T-helper 2 cell treated with Interferon-gamma antibody and Interleukin-4, amounts not matched to agents 100 ng/mL and 5 ng/mL, for 36 hours (primary cell): ENCODE measurements at regions not wholly inside any gene's neighbourhood (a gene's known extent, or its start where the extent isn't known, plus 50 kb on each side); places are given as distances from the start of the nearest gene placed in this dataset.
"Not testable (repeated sequence)": the region's sequence is repeated elsewhere in the genome, so short reads cannot be mapped to it uniquely, and the experiment has no call there.

Experiments used
- intact Hi-C: fragments of 100-400 bp; cut with micrococcal nuclease; formaldehyde crosslinking; loops from one replicate; pipeline ENCODE4 v1.15.1; 2023

- intact Hi-C loops, result no loop called here
Observed at GRCh38 chr3:102297072-102297658, 137.7 kb upstream of the ZPLD1 start.

DNA sequence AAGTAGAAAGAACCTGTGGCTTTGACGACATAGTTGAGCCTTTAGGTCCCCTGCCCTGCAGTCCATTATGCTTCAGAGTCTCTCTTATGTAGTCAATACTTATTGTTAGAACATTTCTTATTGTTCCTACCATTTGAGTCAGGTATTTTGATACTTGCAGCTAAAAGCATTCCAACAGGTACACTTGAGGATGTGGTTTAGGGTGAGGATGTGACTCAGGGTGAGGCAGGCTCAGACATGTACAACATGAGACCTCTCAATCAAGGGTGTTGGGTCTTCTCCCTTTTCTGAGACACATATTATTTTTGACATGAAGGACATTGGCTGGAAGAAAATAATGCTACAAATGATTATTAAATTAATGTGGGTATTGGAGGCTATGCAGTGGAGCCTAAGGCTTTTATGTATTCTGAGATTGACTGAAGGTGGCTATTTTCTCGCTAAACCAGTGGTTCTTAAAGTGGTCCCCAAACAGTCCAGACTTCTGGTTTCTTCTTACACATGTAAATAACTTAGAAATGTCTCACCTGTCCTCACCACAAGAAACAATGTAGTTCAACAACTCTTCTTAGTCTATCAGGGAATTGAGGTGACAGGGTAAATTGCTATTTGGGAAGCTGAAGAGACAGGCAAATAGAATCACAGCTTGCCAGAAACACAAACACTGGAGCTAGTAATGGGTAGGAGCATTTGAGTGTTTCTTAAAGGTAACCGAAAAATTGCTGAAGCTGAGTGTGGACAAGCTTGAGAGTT, 135.5 kb upstream of the ZPLD1 start:
- intact Hi-C loops, result no loop called here

DNA sequence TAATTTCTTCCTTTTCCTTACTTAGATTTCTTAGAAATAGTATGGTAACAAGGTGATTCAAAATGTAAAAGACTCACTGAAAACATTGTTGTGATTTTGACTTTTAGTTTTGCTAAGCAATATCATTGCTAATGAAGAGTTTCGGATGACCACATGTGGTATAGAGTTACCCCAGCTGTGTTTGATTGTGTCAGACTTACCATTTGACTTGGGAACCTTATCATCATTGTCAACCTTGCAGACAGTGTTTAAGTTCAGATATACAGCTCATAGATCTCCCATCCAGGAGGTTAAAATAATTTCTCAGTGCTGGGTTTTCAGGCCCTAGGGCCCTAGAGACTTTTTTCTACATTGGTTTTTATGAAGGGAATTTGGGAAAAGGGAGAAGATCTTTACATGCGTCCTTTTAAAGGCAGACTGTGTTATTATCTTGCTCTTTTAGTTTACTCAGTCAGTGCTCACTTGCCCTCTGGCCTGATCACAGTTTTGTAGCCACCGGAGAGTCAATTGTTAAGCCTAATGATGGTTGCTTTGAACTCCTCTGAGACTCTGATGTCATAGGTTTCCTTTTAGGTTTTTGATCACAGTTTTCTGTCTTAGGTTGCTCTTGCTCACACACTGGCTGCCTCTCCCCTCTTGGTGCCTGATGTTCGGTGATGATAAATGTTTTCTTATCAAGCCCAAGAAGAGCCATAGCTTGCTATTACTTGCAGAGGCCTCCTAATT, 133.5 kb upstream of the ZPLD1 start:
- intact Hi-C loops, result no loop called here

DNA sequence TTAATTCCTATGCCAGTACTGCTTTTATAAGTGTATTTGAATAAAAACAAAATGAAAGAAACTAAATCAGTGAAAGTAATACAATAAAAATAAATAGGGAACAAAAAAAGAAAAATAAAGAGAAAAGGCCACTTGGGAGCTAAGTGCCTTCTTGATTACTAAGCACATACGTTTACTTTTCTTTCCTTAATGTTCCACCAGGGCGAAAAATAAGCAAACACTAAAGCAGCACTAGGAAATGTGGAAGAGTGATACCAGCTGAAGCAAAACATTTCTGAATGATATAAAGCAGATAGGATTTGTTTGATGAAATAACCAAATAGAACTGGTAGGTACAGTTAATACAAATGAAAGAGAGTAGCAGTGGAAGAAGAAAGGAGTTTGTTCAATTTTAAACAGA, 132.8 kb upstream of the ZPLD1 start:
- intact Hi-C loops, result no loop called here

DNA sequence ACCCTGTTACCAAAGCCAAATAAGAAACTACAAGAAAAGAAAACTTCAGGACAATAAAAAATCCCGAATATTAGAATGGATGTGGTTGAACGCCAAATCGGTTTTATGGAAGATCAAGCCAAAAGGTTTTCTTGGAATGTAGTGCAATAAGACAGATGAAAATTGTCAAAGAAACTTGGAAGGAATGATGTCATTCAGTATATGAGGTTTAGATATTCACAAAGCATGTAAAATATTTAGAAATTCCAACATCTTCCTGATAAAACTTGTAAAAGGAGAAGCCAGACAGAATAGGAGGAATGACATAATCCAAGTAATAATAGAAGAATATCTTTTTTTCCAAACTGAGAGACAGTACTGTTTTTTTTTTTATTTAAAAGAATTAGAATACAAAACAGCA, 130.3 kb upstream of the ZPLD1 start:
- intact Hi-C loops, result no loop called here

- intact Hi-C loops, result no loop called here
Observed at GRCh38 chr3:102307442-102307841, 127.4 kb upstream of the ZPLD1 start.

DNA sequence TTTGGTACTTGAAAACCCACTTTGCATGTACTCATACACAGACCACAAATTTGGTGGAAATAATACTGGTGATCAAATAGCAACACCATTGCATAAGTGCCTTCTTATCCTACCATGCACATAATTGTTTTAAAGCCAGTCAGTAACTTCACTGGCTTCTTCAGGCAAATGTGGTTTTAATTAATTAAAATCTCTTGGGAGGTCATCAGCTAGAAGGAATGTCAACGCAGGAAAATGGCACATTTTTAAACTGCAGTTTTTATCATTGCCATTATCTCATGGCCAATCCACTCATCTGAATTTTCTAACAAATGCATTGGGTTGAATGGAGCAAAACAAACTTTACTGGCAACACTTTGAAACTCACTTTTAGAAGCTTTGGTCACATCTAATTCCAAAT, 105.7 kb upstream of the ZPLD1 start:
- intact Hi-C loops, result no loop called here

DNA sequence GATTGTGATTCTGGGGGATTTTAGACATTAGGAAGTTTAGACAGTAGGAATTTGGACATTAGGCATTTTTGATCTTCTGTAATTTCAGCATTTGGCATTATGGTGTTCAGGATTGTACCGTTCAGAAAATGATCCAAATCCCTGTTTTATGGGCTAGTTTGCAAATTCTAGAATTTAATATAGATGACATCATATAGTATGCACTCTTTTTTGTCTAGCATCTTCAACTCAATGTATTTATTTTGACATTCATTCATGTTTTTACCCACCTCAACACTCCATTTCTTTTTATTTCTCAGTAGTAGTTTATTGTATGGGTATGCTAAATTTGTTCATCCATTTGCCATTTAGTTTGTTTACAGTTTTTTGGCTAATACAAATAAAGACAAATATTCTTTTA, 105.3 kb upstream of the ZPLD1 start:
- intact Hi-C loops, result no loop called here

DNA sequence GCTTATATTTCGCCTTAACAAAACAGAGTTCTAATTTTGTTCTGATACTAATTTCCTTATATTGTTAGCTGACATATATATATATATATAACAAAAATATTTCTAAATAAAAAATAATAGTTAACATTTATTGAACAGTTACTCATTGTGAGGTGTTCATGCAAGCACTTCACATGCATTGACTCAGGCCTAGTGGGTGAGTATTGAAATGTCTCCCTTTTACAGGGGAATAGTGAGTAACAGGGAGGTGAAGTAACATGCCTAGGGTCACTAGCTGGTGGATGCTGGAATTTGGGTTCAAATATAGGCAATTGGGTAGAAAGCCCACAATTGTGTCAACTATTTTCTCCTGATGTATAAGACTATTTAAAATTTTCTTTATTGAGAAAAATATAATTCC, 102.6 kb upstream of the ZPLD1 start:
- intact Hi-C loops, result no loop called here

GRCh38 chr3:102332934-102333333, 101.9 kb upstream of the ZPLD1 start:
- intact Hi-C loops, result no loop called here

GRCh38 chr3:102336130-102336529, 98.7 kb upstream of the ZPLD1 start:
- intact Hi-C loops, result no loop called here

DNA sequence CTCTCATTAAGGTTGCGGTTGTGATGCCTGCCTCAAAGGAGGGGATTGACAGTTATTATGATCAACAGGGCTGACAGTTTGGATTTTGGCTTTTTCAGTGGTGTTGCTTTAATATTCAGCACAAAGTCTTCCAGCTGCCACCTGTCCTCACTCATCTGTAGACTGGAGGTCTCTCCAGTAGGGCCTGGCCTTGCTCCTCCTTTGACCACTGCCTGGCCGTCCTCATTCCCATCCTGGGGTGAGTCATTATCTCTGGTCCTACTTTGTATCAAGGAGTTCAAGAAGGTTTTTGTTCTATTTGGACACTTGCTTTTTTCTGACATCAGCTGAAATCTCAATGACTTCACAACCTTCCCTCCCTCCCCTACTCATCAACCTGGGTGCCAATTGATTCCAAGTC, 95.1 kb upstream of the ZPLD1 start:
- intact Hi-C loops, result no loop called here

DNA sequence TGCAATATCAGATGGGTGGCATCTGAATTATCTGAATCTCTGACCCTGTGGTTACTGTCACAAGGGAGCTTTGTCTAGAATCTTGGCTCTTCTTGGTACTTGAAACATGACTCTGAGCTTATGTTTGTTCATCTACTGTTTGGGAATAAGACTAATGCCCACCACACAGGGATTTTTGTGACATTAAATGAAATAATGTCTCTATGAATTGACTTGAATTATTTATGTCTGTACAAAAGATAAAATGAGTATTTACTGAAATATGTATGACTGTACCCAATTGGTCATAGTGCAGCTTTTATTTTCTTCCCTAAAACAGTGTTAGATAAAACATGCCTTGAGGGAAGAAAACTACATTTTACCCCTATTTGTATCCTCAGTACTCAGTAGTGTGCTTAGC, 87.9 kb upstream of the ZPLD1 start:
- intact Hi-C loops, result no loop called here

- intact Hi-C loops, result no loop called here
Observed at GRCh38 chr3:102348904-102349303, 85.9 kb upstream of the ZPLD1 start.

DNA sequence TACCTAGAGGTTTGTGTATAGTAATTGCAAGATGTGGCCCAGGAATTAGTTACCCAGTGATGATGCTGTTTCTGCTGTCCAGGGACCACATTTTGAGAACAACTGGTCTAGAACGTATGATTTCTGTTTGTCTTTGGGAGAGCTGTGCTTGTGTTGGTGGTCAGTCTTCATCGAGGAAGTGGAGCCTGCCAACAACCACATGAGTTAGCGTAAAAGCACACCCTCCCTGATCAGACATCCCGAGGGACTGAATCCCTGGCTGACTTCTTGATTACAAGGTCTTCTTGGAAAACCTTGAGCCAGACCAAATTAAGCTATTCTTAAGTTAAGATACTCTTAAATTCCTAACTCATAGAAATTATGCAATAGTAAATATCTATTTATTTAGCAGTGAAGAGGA, 81.7 kb upstream of the ZPLD1 start:
- intact Hi-C loops, result no loop called here

DNA sequence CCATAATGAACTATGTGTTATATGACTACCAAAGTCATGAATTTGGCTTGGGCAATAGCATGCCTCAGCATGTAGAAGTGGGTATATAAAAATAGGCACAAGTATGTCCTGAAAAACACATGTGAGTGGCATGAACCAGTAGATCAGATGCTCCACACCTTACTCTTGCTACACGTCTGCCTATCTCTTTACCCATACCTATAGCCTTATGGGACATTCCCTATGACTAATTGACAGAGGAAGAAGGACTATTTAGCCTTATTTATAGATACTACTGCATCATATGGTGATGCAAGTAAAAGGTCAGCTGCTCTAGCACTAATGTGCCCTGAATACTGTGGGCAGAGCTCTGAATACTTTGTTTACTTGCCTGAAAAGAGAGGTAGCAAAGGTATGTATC, 81.0 kb upstream of the ZPLD1 start:
- intact Hi-C loops, result no loop called here

DNA sequence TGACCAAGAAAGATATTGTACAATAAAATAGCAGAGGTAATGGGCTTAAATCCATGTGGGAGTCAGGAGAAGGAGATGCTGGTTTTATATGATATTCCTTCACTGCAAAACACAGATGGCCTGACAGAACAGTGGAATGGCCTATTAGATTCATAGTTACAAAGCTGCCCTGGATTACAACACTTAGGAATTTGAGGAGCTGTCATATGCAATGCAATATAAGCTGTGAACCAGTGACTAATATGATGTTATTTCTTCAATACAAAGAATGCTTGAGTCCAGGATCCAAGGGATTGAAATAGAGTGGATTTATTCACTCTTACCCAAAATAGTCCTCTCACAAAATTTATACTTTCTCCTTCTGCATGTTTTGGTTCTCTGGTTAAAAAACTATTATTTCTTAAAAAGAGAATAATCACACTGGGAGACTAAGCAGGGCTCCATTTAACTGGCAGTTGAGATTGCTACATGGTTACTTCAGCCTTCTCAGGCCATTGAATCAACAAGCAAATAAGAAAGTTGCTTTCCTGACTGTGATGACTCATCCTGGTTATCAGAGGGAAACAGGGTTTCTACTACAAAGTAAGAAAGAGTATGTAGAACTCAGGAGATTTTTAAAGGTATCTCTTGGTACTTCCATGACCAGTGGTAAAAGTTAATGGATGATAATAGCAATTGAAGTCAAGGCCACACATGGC, 79.8 kb upstream of the ZPLD1 start:
- intact Hi-C loops, result no loop called here

GRCh38 chr3:102356506-102356905, 78.3 kb upstream of the ZPLD1 start:
- intact Hi-C loops, result no loop called here

DNA sequence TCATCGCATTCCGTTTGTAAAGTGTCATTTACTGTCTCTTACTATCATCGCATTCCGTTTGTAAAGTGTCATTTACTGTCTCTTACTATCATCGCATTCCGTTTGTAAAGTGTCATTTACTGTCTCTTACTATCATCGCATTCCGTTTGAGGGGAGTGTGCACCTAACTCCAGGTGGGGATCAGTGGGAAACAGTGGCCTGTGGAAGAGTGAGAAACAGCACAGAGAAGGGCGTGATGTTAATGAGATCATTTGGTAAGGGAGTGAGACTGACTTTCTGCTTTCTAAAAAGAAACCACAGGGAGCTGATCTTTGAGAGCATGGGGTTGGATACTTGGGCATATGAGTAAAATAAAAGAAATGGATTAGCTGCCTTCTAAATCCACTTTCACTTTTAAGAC, 77.5 kb upstream of the ZPLD1 start:
- intact Hi-C loops, result not testable (repeated sequence)

- intact Hi-C loops, result no loop called here
Observed at GRCh38 chr3:102360183-102360860, 74.5 kb upstream of the ZPLD1 start.

DNA sequence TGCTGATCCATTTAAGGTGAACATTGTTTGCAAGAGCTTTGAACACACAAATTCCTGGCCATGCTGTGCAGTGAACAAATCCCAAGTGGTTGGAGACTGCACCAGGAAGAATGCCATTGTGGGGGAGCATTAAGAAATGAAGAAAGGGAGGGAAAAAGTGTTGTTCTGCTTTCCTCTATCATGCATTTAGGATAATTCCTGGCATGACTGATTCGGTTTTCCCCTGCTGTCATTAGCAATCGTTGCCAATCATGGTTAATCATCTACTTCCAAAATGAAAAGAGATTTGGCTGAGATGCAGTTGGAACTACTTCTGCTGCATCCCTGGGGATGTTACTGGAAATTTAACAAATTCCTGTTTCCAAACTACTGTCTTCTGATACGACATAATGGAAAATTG, 73.7 kb upstream of the ZPLD1 start:
- intact Hi-C loops, result no loop called here

GRCh38 chr3:102366116-102366515, 68.7 kb upstream of the ZPLD1 start:
- intact Hi-C loops, result not testable (repeated sequence)
